Neural cell (in vitro differentiated cells): ENCODE measurements at regions not wholly inside any gene's neighbourhood (a gene's known extent, or its start where the extent isn't known, plus 50 kb on each side); places are given as distances from the start of the nearest gene placed in this dataset.

Experiments
- H2AFZ ChIP-seq: fragments of 200-600, 300-800 bp; sonication (generic), shearing (Covaris generic); 2 replicates; pipeline ENCODE4 v1.6.0; 2014; ENCODE audit warnings: low read depth, mild to moderate bottlenecking, antibody characterized with exemption, low read length, moderate library complexity
- H3F3A ChIP-seq: fragments of 200-600 bp; shearing (Covaris generic); 2 replicates; pipeline ENCODE4 v1.6.1; 2016; ENCODE audit warnings: mild to moderate bottlenecking, moderate library complexity, mixed read lengths, antibody characterized with exemption, low read length; ENCODE audit not compliant: insufficient read depth, poor library complexity, severe bottlenecking
- H3K27ac ChIP-seq: fragments of 200-600, 300-800 bp; sonication (generic), shearing (Covaris generic); 2 replicates; pipeline ENCODE4 v1.5.1; 2014; ENCODE audit warnings: mild to moderate bottlenecking, low read length, moderate library complexity
- H3K27me3 ChIP-seq: fragments of 300-800, 200-600 bp; sonication (generic), shearing (Covaris generic); 2 replicates; pipeline ENCODE4 v1.6.0; 2014; ENCODE audit warnings: mild to moderate bottlenecking, low read depth, low read length, moderate library complexity; ENCODE audit not compliant: insufficient read depth
- H3K36me3 ChIP-seq: fragments of 300-800, 200-600 bp; sonication (generic), shearing (Covaris generic); 2 replicates; pipeline ENCODE4 v1.5.1; 2014; ENCODE audit warnings: mild to moderate bottlenecking, antibody characterized with exemption, low read length, moderate library complexity; ENCODE audit not compliant: insufficient read depth
- H3K4me2 ChIP-seq: fragments of 300-800, 200-600 bp; sonication (generic), shearing (Covaris generic); 2 replicates; pipeline ENCODE4 v1.6.0; 2014; ENCODE audit warnings: mild to moderate bottlenecking, low read length
- H3K4me3 ChIP-seq: fragments of 300-800, 200-600 bp; sonication (generic), shearing (Covaris generic); 2 replicates; pipeline ENCODE4 v1.5.1; 2014; ENCODE audit warnings: mild to moderate bottlenecking, low read length, moderate library complexity
- H3K79me2 ChIP-seq: fragments of 200-600 bp; shearing (Covaris generic); replicated peaks from 2 replicates; pipeline ENCODE4 v1.6.0; 2014; ENCODE audit warnings: mild to moderate bottlenecking, low read length, moderate library complexity; ENCODE audit not compliant: insufficient read depth
- H3K9ac ChIP-seq: fragments of 300-800, 200-600 bp; sonication (generic), shearing (Covaris generic); 2 replicates; pipeline ENCODE4 v1.6.1; 2016; ENCODE audit warnings: mild to moderate bottlenecking, low read length, mixed read lengths
- H3K9me2 ChIP-seq: fragments of 200-600 bp; shearing (Covaris generic); 2 replicates; pipeline ENCODE4 v1.6.1; 2016; ENCODE audit warnings: mild to moderate bottlenecking, low read length, mixed read lengths; ENCODE audit not compliant: insufficient read depth
- H3K9me3 ChIP-seq: fragments of 200-600, 300-800 bp; sonication (generic), shearing (Covaris generic); 2 replicates; pipeline ENCODE4 v1.6.1; 2016; ENCODE audit warnings: mild to moderate bottlenecking, mixed run types, low read length, moderate library complexity, mixed read lengths
- H4K20me1 ChIP-seq: fragments of 200-600 bp; shearing (Covaris generic); 2 replicates; pipeline ENCODE4 v1.6.1; 2016; ENCODE audit warnings: mild to moderate bottlenecking, mixed run types; ENCODE audit not compliant: insufficient read depth
- EP300 ChIP-seq: fragments of 450-650 bp; conservative IDR thresholded peaks from 2 replicates; pipeline ENCODE4 v1.6.1; 2014; ENCODE audit warnings: antibody characterized with exemption, mild to moderate bottlenecking, moderate library complexity; ENCODE audit not compliant: poor library complexity, severe bottlenecking
- EZH2 ChIP-seq: fragments of 200-600, 300-800 bp; shearing (Covaris generic), sonication (generic); IDR thresholded peaks from 2 replicates; pipeline ENCODE4 v1.6.1; 2014; ENCODE audit warnings: antibody characterized with exemption, low read length, borderline replicate concordance, mild to moderate bottlenecking; ENCODE audit not compliant: insufficient read depth, poor library complexity, severe bottlenecking
- MXI1 ChIP-seq: fragments of 450-650 bp; conservative IDR thresholded peaks from 2 replicates; pipeline ENCODE4 v1.6.1; 2014; ENCODE audit warnings: antibody characterized with exemption, mild to moderate bottlenecking; ENCODE audit not compliant: poor library complexity, severe bottlenecking
- POLR2AphosphoS5 ChIP-seq: IDR thresholded peaks from 2 replicates; pipeline ENCODE4 v1.6.1; 2012
- RAD21 ChIP-seq: fragments of 450-650 bp; conservative IDR thresholded peaks from 2 replicates; pipeline ENCODE4 v1.6.1; 2014; ENCODE audit warnings: antibody characterized with exemption, mild to moderate bottlenecking, moderate library complexity
- SMC3 ChIP-seq: fragments of 450-650 bp; conservative IDR thresholded peaks from 2 replicates; pipeline ENCODE4 v1.6.1; 2014; ENCODE audit warnings: antibody characterized with exemption, mild to moderate bottlenecking, moderate library complexity; ENCODE audit not compliant: poor library complexity
- TAF1 ChIP-seq: IDR thresholded peaks from 2 replicates; pipeline ENCODE4 v1.6.1; 2012; ENCODE audit warnings: low read depth
- TF ChIP-seq, protein P1 (sequence below): IDR thresholded peaks from 2 replicates; pipeline ENCODE4 v1.6.1; 2012; ENCODE audit warnings: borderline replicate concordance
- TF ChIP-seq, protein P2 (sequence below): fragments of 450-650 bp; IDR thresholded peaks from 2 replicates; pipeline ENCODE4 v1.5.1; 2014; ENCODE audit warnings: antibody characterized with exemption, mild to moderate bottlenecking, moderate library complexity; ENCODE audit not compliant: poor library complexity, severe bottlenecking

DNA sequence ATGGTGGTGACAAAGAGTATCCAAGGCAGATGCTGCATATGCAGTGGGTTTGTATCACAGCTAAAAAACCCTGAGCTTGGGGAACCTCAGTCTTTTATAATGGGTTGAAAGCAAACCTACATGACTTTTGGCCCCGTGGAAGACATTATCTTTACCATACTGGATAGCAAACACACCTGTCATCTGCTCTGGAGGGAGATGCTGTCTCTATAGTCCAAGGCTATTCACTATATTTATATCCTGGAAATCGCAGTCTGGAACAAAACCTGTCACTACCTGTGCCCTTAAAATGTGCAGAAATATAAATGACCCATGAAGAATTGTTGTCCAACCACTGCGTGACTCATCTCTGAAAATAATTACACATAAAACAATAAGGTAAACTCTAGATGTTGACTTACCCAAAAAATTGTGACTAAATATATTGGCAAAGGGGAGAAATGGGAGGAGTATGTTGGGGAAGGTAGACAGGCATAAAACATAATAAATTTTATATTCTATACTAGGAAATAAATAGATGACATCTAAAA lies 121.0 kb upstream of the CXADR start:
- no peak overlapping the region for H2AFZ ChIP-seq
- H3K9me3 ChIP-seq = no peaks in the 10 kb centered on the region
- H3K36me3 ChIP-seq = no peaks in the 10 kb centered on the region
- TF ChIP-seq POLR2AphosphoS5 (no peak), MXI1 (no peak), SMC3 (no peak), EP300 (no peak), TAF1 (no peak), RAD21 (no peak), EZH2 (no peak)
- TF ChIP-seq, protein P1, sequence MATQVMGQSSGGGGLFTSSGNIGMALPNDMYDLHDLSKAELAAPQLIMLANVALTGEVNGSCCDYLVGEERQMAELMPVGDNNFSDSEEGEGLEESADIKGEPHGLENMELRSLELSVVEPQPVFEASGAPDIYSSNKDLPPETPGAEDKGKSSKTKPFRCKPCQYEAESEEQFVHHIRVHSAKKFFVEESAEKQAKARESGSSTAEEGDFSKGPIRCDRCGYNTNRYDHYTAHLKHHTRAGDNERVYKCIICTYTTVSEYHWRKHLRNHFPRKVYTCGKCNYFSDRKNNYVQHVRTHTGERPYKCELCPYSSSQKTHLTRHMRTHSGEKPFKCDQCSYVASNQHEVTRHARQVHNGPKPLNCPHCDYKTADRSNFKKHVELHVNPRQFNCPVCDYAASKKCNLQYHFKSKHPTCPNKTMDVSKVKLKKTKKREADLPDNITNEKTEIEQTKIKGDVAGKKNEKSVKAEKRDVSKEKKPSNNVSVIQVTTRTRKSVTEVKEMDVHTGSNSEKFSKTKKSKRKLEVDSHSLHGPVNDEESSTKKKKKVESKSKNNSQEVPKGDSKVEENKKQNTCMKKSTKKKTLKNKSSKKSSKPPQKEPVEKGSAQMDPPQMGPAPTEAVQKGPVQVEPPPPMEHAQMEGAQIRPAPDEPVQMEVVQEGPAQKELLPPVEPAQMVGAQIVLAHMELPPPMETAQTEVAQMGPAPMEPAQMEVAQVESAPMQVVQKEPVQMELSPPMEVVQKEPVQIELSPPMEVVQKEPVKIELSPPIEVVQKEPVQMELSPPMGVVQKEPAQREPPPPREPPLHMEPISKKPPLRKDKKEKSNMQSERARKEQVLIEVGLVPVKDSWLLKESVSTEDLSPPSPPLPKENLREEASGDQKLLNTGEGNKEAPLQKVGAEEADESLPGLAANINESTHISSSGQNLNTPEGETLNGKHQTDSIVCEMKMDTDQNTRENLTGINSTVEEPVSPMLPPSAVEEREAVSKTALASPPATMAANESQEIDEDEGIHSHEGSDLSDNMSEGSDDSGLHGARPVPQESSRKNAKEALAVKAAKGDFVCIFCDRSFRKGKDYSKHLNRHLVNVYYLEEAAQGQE = no peak
- TF ChIP-seq, protein P2, sequence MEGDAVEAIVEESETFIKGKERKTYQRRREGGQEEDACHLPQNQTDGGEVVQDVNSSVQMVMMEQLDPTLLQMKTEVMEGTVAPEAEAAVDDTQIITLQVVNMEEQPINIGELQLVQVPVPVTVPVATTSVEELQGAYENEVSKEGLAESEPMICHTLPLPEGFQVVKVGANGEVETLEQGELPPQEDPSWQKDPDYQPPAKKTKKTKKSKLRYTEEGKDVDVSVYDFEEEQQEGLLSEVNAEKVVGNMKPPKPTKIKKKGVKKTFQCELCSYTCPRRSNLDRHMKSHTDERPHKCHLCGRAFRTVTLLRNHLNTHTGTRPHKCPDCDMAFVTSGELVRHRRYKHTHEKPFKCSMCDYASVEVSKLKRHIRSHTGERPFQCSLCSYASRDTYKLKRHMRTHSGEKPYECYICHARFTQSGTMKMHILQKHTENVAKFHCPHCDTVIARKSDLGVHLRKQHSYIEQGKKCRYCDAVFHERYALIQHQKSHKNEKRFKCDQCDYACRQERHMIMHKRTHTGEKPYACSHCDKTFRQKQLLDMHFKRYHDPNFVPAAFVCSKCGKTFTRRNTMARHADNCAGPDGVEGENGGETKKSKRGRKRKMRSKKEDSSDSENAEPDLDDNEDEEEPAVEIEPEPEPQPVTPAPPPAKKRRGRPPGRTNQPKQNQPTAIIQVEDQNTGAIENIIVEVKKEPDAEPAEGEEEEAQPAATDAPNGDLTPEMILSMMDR = no peak
- no peak overlapping the region for H3K4me2 ChIP-seq
- no peak overlapping the region for H3K9ac ChIP-seq
- H3F3A ChIP-seq = no peaks in the 10 kb centered on the region
- H3K79me2 ChIP-seq = no peaks in the 10 kb centered on the region
- no peaks in the 10 kb centered on the region for H4K20me1 ChIP-seq
- no peak overlapping the region for H3K4me3 ChIP-seq
- no peak overlapping the region for H3K27ac ChIP-seq
- no peaks in the 10 kb centered on the region for H3K27me3 ChIP-seq
- no peaks in the 10 kb centered on the region for H3K9me2 ChIP-seq

DNA sequence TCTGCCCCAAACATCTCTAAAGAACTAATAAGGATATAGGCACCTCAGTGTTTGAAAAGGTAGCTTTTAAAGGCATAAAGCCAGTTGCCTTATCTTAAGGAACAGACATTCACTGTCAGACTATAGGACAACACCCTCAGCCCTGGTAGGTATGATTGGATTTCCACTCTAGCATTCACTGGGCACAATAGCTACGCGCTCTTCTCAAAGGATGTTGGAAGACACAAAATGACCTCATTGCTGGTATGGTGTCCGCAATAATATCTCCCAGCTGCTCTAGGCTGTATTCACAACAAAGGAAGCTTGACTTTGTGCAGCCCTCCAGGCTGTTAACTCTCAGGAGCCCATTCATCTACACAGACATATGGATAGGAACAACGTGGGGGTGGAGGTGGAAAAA lies 119.4 kb upstream of the CXADR start:
- H3K27ac ChIP-seq = no peak overlapping the region
- H3K4me2 ChIP-seq = no peak overlapping the region
- H3K36me3 ChIP-seq = no peaks in the 10 kb centered on the region
- H3K9me3 ChIP-seq = no peaks in the 10 kb centered on the region
- no peak overlapping the region for H2AFZ ChIP-seq
- H3K9me2 ChIP-seq = no peaks in the 10 kb centered on the region
- no peaks in the 10 kb centered on the region for H3K27me3 ChIP-seq
- no peaks in the 10 kb centered on the region for H4K20me1 ChIP-seq
- no peaks in the 10 kb centered on the region for H3K79me2 ChIP-seq
- no peak overlapping the region for H3K9ac ChIP-seq
- no peaks in the 10 kb centered on the region for H3F3A ChIP-seq
- H3K4me3 ChIP-seq = no peak overlapping the region
- TF ChIP-seq, protein P1 = no peak
- TF ChIP-seq SMC3 = no peak
- TF ChIP-seq, protein P2 = no peak
- no peak for TF ChIP-seq EZH2
- TF ChIP-seq TAF1 = no peak
- TF ChIP-seq EP300 = no peak
- TF ChIP-seq POLR2AphosphoS5 = no peak
- no peak for TF ChIP-seq RAD21
- no peak for TF ChIP-seq MXI1
